ENCODE measurements at regions not wholly inside any gene's neighbourhood (a gene's known extent, or its start where the extent isn't known, plus 50 kb on each side); places are given as distances from the start of the nearest gene placed in this dataset.

DNA sequence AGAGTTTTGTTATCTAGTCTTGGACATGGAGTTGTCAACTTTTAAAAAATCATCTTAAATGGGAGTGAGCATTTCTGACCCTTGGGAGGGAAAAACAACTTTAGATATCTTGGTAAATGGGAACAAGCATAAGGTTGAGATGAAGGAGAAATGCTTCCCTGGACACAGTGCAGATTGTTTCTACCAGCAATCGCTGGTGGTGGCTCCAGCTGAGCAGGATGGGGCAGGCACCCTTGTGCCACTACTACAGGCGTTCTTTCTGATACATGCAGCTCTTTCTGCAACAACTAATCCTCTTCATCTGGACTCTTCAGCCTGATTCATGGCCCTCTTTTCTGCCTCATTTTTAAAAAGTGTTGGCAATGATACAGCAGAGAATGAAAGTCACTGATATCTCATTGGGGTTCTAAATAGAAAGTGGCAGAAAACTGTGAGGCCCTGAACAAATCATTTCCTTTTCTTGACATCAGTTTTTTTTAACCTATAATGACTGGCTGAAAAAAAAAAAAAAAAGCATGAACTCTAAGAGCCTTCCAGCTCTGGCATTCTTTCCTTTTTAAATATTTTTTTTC lies 409.4 kb upstream of the PTGER4 start:
- TF ChIP-seq BHLHE40 (IDR thresholded peaks at IDR 0.05; ENCODE audit: borderline replicate concordance) (no peak), ELF4 (IDR thresholded peaks at IDR 0.05) (no peak), FOXM1 (IDR thresholded peaks at IDR 0.05; ENCODE audit: borderline replicate concordance) (no peak), SP1 (IDR thresholded peaks at IDR 0.05) (no peak), LEF1 (IDR thresholded peaks at IDR 0.05; ENCODE audit: borderline replicate concordance) (no peak), TARDBP (IDR thresholded peaks at IDR 0.05) (no peak), FOXA1 (IDR thresholded peaks at IDR 0.05) (no peak), ZNF384 (IDR thresholded peaks at IDR 0.05) (no peak), SUZ12 (IDR thresholded peaks at IDR 0.05) (no peak), FOXK2 (IDR thresholded peaks at IDR 0.05) (no peak)
- TF ChIP-seq, protein P1, sequence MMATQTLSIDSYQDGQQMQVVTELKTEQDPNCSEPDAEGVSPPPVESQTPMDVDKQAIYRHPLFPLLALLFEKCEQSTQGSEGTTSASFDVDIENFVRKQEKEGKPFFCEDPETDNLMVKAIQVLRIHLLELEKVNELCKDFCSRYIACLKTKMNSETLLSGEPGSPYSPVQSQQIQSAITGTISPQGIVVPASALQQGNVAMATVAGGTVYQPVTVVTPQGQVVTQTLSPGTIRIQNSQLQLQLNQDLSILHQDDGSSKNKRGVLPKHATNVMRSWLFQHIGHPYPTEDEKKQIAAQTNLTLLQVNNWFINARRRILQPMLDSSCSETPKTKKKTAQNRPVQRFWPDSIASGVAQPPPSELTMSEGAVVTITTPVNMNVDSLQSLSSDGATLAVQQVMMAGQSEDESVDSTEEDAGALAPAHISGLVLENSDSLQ (IDR thresholded peaks at IDR 0.05): no peak
